GM12875 (cell line): ENCODE measurements at regions not wholly inside any gene's neighbourhood (a gene's known extent, or its start where the extent isn't known, plus 50 kb on each side); places are given as distances from the start of the nearest gene placed in this dataset.
"Not testable (repeated sequence)": the region's sequence is repeated elsewhere in the genome, so short reads cannot be mapped to it uniquely, and the experiment has no call there.

Source experiments
- H3K4me3 ChIP-seq: one replicate; pipeline ENCODE4 v1.5.1; 2011; ENCODE audit warnings: low read depth, low read length, control low read depth
- CTCF ChIP-seq: IDR thresholded peaks from 2 replicates; pipeline ENCODE4 v1.5.1; 2011; ENCODE audit warnings: low read depth, mild to moderate bottlenecking, control low read depth, inconsistent platforms, low read length, moderate library complexity, borderline replicate concordance; ENCODE audit not compliant: insufficient read depth

- H3K4me3 ChIP-seq: no peak overlapping the region
- TF ChIP-seq CTCF: no peak
These were observed 75.7 kb upstream of the SIRPA start for GRCh38 chr20:1819311-1820137.

GRCh38 chr20:1818895-1819294, 76.3 kb upstream of the SIRPA start:
- TF ChIP-seq CTCF: no peak
- no peak overlapping the region for H3K4me3 ChIP-seq

GRCh38 chr20:1818247-1818840, 76.9 kb upstream of the SIRPA start:
- no peak for TF ChIP-seq CTCF
- no peak overlapping the region for H3K4me3 ChIP-seq

- no peak overlapping the region for H3K4me3 ChIP-seq
- TF ChIP-seq CTCF: no peak
These were observed 77.5 kb upstream of the SIRPA start for GRCh38 chr20:1817577-1818211.

- no peak overlapping the region for H3K4me3 ChIP-seq
- TF ChIP-seq CTCF: no peak
These were observed 78.5 kb upstream of the SIRPA start for GRCh38 chr20:1816384-1817381.

- H3K4me3 ChIP-seq: no peak overlapping the region
- TF ChIP-seq CTCF: no peak
These were observed 79.6 kb upstream of the SIRPA start for GRCh38 chr20:1815502-1816085.

GRCh38 chr20:1814861-1815260, 80.3 kb upstream of the SIRPA start:
- not testable (repeated sequence) for H3K4me3 ChIP-seq
